ENCODE measurements at regions not wholly inside any gene's neighbourhood (a gene's known extent, or its start where the extent isn't known, plus 50 kb on each side); places are given as distances from the start of the nearest gene placed in this dataset.
A peak's percentile ranks its signal among the peaks of the same experiment; 100 is the strongest.
"Not testable (repeated sequence)": the region's sequence is repeated elsewhere in the genome, so short reads cannot be mapped to it uniquely, and the experiment has no call there.

GRCh38 chr12:88820012-88820411 lies 239.7 kb upstream of the KITLG start:
- Mint-ChIP-seq H3K4me3 (no peak overlapping the region), H3K27me3 (no peaks in the 10 kb centered on the region), H3K36me3 (no peaks in the 10 kb centered on the region), H3K9me3 (peaks cover 6% of the 10 kb centered on the region), H3K4me1 (ENCODE audit: unreplicated experiment) (peaks cover 14% of the 10 kb centered on the region), H3K27ac (no peak overlapping the region)
- TF ChIP-seq CTCF (conservative IDR thresholded peaks at IDR 0.05): no peak
- no peak for DNase-seq (ENCODE audit: extremely low spot score, unreplicated experiment)

GRCh38 chr12:88816201-88816600 lies 235.9 kb upstream of the KITLG start:
- no peak for DNase-seq (ENCODE audit: extremely low spot score, unreplicated experiment)
- H3K4me3 Mint-ChIP-seq: peak overlapping the region; percentile 71
- TF ChIP-seq CTCF (conservative IDR thresholded peaks at IDR 0.05): no peak

GRCh38 chr12:88814779-88815178 lies 234.5 kb upstream of the KITLG start:
- Mint-ChIP-seq H3K4me3 (no peak overlapping the region), H3K36me3 (no peaks in the 10 kb centered on the region), H3K9me3 (peaks cover 5% of the 10 kb centered on the region), H3K27ac (no peak overlapping the region), H3K27me3 (no peaks in the 10 kb centered on the region), H3K4me1 (ENCODE audit: unreplicated experiment) (peaks cover 14% of the 10 kb centered on the region)
- DNase-seq (ENCODE audit: extremely low spot score, unreplicated experiment): no peak
- TF ChIP-seq CTCF (conservative IDR thresholded peaks at IDR 0.05): no peak

More at GRCh38 chr12:88816201-88816600, 235.9 kb upstream of the KITLG start:
- no peaks in the 10 kb centered on the region for H3K36me3 Mint-ChIP-seq
- H3K27ac Mint-ChIP-seq: peak overlapping the region; percentile 91
- H3K9me3 Mint-ChIP-seq: peaks cover 10% of the 10 kb centered on the region
- no peaks in the 10 kb centered on the region for H3K27me3 Mint-ChIP-seq
- H3K4me1 Mint-ChIP-seq (ENCODE audit: unreplicated experiment): peaks cover 14% of the 10 kb centered on the region

GRCh38 chr12:88812610-88813009 lies 232.3 kb upstream of the KITLG start:
- H3K9me3 Mint-ChIP-seq: peaks cover 5% of the 10 kb centered on the region
- no peak overlapping the region for H3K27ac Mint-ChIP-seq
- TF ChIP-seq CTCF (conservative IDR thresholded peaks at IDR 0.05): no peak
- no peaks in the 10 kb centered on the region for H3K36me3 Mint-ChIP-seq
- peaks cover 14% of the 10 kb centered on the region for H3K4me1 Mint-ChIP-seq (ENCODE audit: unreplicated experiment)
- no peaks in the 10 kb centered on the region for H3K27me3 Mint-ChIP-seq
- no peak for DNase-seq (ENCODE audit: extremely low spot score, unreplicated experiment)
- no peak overlapping the region for H3K4me3 Mint-ChIP-seq

- Mint-ChIP-seq H3K27ac (no peak overlapping the region), H3K9me3 (peaks cover 5% of the 10 kb centered on the region), H3K27me3 (no peaks in the 10 kb centered on the region), H3K36me3 (no peaks in the 10 kb centered on the region), H3K4me1 (ENCODE audit: unreplicated experiment) (peaks cover 5% of the 10 kb centered on the region), H3K4me3 (no peak overlapping the region)
- no peak for DNase-seq (ENCODE audit: extremely low spot score, unreplicated experiment)
- no peak for TF ChIP-seq CTCF (conservative IDR thresholded peaks at IDR 0.05)
These were observed 230.5 kb upstream of the KITLG start for GRCh38 chr12:88810806-88811205.

- H3K4me3 Mint-ChIP-seq; DNase-seq (ENCODE audit: extremely low spot score, unreplicated experiment); H3K9me3 Mint-ChIP-seq; H3K36me3 Mint-ChIP-seq; H3K27ac Mint-ChIP-seq; H3K27me3 Mint-ChIP-seq; H3K4me1 Mint-ChIP-seq (ENCODE audit: unreplicated experiment): not testable (repeated sequence)
These were observed 229.6 kb upstream of the KITLG start for GRCh38 chr12:88809841-88810240.
